Prostate gland (tissue), 2 donors: ENCODE measurements at regions not wholly inside any gene's neighbourhood (a gene's known extent, or its start where the extent isn't known, plus 50 kb on each side); places are given as distances from the start of the nearest gene placed in this dataset.

Experiments
- CTCF ChIP-seq, 4 experiments: fragments of 200-600 bp in 2 of 4; fragments of 450-650 bp in 2 of 4; sonication (generic) in 2 of 4; IDR thresholded peaks; 1 replicate in 3 of 4; 2 replicates in 1 of 4; pipeline ENCODE4 v1.5.1; 2016 to 2019; ENCODE audit warnings: antibody characterized with exemption in 4 of 4, mild to moderate bottlenecking in 2 of 4, moderate library complexity in 2 of 4
- POLR2A ChIP-seq: fragments of 450-650 bp; IDR thresholded peaks from one replicate; pipeline ENCODE4 v1.6.1; 2016; ENCODE audit warnings: antibody characterized with exemption, mild to moderate bottlenecking
- POLR2AphosphoS5 ChIP-seq: sonication (generic); formaldehyde crosslinking; IDR thresholded peaks from one replicate; pipeline ENCODE4 v1.6.1; 2017; ENCODE audit warnings: antibody characterized with exemption

GRCh38 chr3:152574461-152575079 is 260.4 kb upstream of the P2RY1 start:
- TF ChIP-seq CTCF (IDR thresholded peaks at IDR 0.05), result peak in 3 of 4 experiments; percentile 33 to 57 (median 37)
- no peak for TF ChIP-seq POLR2A
- no peak for TF ChIP-seq POLR2AphosphoS5
